DOHH2 (cell line): ENCODE measurements at regions not wholly inside any gene's neighbourhood (a gene's known extent, or its start where the extent isn't known, plus 50 kb on each side); places are given as distances from the start of the nearest gene placed in this dataset.

ENCODE experiments used
- CTCF ChIP-seq: fragments of 200-600 bp; sonication (generic); IDR thresholded peaks from one replicate; pipeline ENCODE4 v1.5.1; 2014; ENCODE audit warnings: antibody characterized with exemption, mild to moderate bottlenecking, low read depth, low read length; ENCODE audit not compliant: poor library complexity, severe bottlenecking
- EZH2phosphoT487 ChIP-seq: fragments of 200-600 bp; sonication (generic); IDR thresholded peaks from 2 replicates; pipeline ENCODE4 v1.6.1; 2017; ENCODE audit warnings: borderline replicate concordance, mild to moderate bottlenecking, antibody characterized with exemption, low read length, moderate library complexity, mixed read lengths

- no peak for TF ChIP-seq CTCF
- TF ChIP-seq EZH2phosphoT487, result no peak
These were observed 97.6 kb upstream of the RMDN2 start for GRCh38 chr2:37827455-37827854.
